Lower leg skin (tissue), 3 donors: ENCODE measurements at regions not wholly inside any gene's neighbourhood (a gene's known extent, or its start where the extent isn't known, plus 50 kb on each side); places are given as distances from the start of the nearest gene placed in this dataset.

ENCODE experiments used
- POLR2A ChIP-seq, 2 donors: fragments of 450-650 bp; IDR thresholded peaks; one replicate each; pipeline ENCODE4 v1.6.1; 2016 to 2017; ENCODE audit warnings: antibody characterized with exemption in 2 of 2, mild to moderate bottlenecking in 1 of 2, moderate library complexity in 1 of 2
- TF ChIP-seq, protein P1 (sequence below), 3 donors: fragments of 450-650 bp; IDR thresholded peaks; one replicate each; pipeline ENCODE4 v1.5.1; 2016; ENCODE audit warnings: antibody characterized with exemption in 3 of 3, mild to moderate bottlenecking in 3 of 3, moderate library complexity in 2 of 3

DNA sequence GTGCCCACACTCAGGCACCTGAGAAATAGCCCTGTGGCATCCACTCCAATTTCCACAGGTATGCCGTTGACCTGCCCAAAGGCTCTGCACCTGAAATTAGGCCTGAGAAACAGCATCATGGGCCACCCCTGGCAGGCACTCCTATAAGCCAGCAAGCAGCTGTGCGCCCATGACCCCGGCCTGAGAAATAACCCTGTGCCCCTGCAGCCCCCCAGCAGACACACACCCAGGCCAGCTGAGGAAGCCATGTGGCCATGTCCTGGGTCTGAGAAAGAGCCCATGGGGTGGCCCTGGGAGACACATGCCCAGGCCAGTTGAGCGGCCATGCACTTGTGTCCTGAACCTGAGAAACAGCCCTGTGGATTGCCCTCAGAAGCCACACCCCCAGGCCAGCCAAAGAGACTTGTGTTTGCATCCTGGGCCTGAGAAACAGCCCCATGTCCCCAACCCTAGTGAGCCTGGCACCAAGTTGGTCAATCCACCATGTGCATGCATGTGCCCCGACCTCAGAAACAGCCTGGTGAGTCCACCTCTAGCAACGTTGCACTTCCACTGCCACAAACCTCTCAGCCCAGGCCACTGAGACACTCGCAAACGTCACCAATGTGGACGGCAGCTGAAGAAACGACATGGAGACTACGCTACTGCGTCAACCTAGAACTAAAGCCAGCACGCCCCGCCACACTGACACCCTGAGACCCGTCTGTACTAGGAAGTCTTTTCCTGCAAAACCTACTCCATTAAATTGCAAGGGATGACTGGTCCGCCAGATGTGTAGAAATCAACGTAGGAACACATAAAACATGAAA lies 411.9 kb downstream of the TMEM121 start:
- TF ChIP-seq, protein P1, sequence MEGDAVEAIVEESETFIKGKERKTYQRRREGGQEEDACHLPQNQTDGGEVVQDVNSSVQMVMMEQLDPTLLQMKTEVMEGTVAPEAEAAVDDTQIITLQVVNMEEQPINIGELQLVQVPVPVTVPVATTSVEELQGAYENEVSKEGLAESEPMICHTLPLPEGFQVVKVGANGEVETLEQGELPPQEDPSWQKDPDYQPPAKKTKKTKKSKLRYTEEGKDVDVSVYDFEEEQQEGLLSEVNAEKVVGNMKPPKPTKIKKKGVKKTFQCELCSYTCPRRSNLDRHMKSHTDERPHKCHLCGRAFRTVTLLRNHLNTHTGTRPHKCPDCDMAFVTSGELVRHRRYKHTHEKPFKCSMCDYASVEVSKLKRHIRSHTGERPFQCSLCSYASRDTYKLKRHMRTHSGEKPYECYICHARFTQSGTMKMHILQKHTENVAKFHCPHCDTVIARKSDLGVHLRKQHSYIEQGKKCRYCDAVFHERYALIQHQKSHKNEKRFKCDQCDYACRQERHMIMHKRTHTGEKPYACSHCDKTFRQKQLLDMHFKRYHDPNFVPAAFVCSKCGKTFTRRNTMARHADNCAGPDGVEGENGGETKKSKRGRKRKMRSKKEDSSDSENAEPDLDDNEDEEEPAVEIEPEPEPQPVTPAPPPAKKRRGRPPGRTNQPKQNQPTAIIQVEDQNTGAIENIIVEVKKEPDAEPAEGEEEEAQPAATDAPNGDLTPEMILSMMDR (IDR thresholded peaks at IDR 0.05) = no peak
- TF ChIP-seq POLR2A (IDR thresholded peaks at IDR 0.05) = no peak
